ENCODE measurements at regions not wholly inside any gene's neighbourhood (a gene's known extent, or its start where the extent isn't known, plus 50 kb on each side); places are given as distances from the start of the nearest gene placed in this dataset.
A peak's percentile ranks its signal among the peaks of the same experiment; 100 is the strongest.

GRCh38 chr2:145481334-145481922, 961.5 kb upstream of the ZEB2 start:
- H3K27ac Mint-ChIP-seq: no peak overlapping the region
- H3K36me3 Mint-ChIP-seq: no peaks in the 10 kb centered on the region
- no peaks in the 10 kb centered on the region for H3K4me1 Mint-ChIP-seq
- POLR2A ChIA-PET: no interaction called here
- peaks cover 10% of the 10 kb centered on the region for H3K27me3 Mint-ChIP-seq
- no peak for ATAC-seq (ENCODE audit: low read depth)
- peaks cover 1% of the 10 kb centered on the region for H3K9me3 Mint-ChIP-seq
- H3K4me3 Mint-ChIP-seq: no peak overlapping the region
- DNase-seq: no peak

DNA sequence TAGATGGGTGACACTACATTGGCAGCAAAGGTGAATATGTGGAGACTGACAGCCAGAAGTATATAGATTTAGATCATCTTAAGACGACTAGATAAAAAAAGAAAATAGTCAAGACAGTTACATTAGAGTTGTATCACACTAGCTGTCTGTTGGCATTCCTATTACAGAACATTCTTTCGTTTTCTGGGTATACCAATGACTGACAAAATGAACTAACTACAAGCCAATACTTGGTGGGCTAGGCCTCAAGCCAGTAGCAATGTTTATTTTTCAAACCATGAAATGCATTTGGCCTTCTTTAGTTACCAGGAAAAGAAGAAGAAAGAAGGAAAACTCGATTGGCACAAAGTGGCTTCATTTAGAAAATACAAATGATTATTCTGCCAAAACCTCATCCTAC, 944.9 kb upstream of the ZEB2 start:
- no peaks in the 10 kb centered on the region for H3K9me3 Mint-ChIP-seq

DNA sequence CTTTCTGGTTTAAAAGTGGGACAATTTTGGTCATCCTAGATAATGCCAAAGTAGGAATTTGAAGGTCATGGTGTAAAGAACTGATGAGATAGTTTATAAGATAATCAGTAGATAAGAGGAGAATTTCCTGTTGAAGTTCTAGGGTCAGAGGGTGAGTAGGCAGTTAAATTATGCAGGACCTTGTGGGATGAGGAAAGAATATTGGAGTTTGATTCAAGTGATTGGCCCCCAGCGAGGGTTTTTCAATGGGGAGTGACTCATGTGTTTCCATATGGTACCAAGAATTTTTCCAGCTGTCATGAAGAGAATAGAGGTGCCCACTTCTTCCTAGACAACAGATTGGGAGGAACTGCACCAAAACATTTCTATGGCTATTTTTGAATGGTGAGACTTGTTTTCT, 940.2 kb upstream of the ZEB2 start:
- no peaks in the 10 kb centered on the region for H3K4me1 Mint-ChIP-seq
- no peaks in the 10 kb centered on the region for H3K36me3 Mint-ChIP-seq
- H3K4me3 Mint-ChIP-seq: no peak overlapping the region
- POLR2A ChIA-PET: no interaction called here
- no peaks in the 10 kb centered on the region for H3K9me3 Mint-ChIP-seq
- peaks cover 7% of the 10 kb centered on the region for H3K27me3 Mint-ChIP-seq
- no peak overlapping the region for H3K27ac Mint-ChIP-seq
- DNase-seq (no peak), ATAC-seq (ENCODE audit: low read depth) (no peak)

More for the DNA sequence above, 944.9 kb upstream of the ZEB2 start:
- POLR2A ChIA-PET: no interaction called here
- no peak for ATAC-seq (ENCODE audit: low read depth)
- Mint-ChIP-seq H3K4me1 (no peaks in the 10 kb centered on the region), H3K4me3 (no peak overlapping the region), H3K36me3 (no peaks in the 10 kb centered on the region), H3K27ac (no peak overlapping the region), H3K27me3 (peaks cover 7% of the 10 kb centered on the region)
- no peak for DNase-seq

DNA sequence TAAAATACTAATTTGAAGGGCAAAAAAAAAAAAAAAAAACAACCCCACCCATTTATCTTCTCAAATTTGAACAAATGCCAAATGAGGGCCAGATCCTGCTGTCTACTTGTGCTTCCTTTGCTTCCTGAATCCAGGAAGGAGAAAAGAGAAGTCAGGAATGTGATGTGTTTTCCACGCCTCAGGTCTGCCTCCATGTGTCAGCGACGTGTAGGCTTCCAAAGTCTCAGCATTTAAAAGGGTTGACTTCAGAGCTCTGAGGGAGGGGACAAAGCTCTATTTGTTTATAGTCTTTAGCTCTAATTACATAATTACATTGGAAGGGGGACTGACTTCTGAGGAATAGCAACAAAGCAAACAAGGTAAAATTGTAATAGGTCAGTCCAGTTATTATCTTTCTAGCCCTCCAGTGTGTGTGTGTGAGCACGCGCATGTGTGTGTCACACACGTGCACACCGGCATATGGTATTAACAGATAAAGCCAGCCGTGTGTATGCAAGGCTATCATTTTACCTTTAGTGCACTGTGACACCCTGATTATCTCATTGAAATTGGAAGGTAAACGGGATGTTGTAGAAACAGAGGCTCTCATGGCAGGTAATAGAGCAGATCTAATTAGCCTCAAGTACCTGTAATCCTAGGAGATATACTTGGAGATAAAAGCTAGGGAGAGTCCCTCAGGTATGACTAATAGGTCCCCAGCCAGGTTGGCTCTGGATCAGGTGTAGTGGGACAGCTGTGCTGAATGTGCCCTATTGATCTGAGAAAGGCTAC, 911.4 kb upstream of the ZEB2 start:
- DNase-seq: no peak
- Mint-ChIP-seq H3K4me3 (no peak overlapping the region), H3K27ac (no peak overlapping the region), H3K36me3 (no peaks in the 10 kb centered on the region), H3K4me1 (no peaks in the 10 kb centered on the region), H3K27me3 (peaks cover 14% of the 10 kb centered on the region), H3K9me3 (peaks cover 2% of the 10 kb centered on the region)
- no peak for ATAC-seq (ENCODE audit: low read depth)
- POLR2A ChIA-PET: no interaction called here

- ATAC-seq (ENCODE audit: low read depth) (no peak), DNase-seq (no peak)
- H3K36me3 Mint-ChIP-seq: no peaks in the 10 kb centered on the region
- H3K4me1 Mint-ChIP-seq: no peaks in the 10 kb centered on the region
- H3K27me3 Mint-ChIP-seq: peaks cover 32% of the 10 kb centered on the region
- no peak overlapping the region for H3K27ac Mint-ChIP-seq
- no peak overlapping the region for H3K4me3 Mint-ChIP-seq
- POLR2A ChIA-PET: interaction anchor here (0.7 kb wide), 1 partner anchor 12 kb away, joined by 3 read pairs; no protein-coding TSS in a partner anchor
- peaks cover 11% of the 10 kb centered on the region for H3K9me3 Mint-ChIP-seq
These were observed 903.9 kb upstream of the ZEB2 start for GRCh38 chr2:145423809-145424208.

DNA sequence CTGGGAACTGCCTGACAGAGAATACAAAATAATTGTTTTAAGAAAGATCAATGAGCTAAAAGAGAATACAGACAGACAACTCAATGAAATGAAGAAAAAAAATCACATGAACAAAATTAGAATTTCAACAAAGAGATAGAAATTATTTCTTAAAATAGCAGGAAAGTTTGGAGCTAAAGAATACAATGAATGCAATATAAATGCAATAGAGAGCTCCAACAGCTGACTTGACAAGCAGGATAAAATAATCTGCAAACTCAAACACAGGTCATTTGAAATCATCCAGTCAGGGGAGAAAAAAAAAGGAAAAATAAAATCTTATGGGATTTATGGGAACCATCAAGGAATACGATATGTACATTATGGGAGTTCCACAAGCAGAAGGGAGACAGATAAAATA, 902.7 kb upstream of the ZEB2 start:
- POLR2A ChIA-PET: no interaction called here
- H3K27ac Mint-ChIP-seq: no peak overlapping the region

DNA sequence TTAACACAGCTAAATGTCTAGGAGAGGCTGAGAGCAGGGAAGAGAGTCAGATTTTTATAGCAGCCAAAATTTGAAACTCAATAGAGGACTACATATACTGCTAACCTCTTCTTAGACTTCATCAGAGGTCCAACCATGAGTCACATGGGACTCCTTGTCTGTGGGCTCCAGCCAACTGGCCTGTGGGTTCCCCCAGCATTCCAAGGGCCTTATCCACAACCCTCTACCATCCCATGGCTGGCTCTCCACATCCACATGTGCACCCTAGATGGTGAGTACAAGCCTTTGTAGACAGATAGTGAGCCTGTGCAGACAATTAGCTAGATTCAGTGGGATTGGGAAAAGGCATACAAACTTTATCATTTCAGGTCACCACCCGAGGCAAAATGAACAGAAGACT, 901.9 kb upstream of the ZEB2 start:
- Mint-ChIP-seq H3K36me3 (no peaks in the 10 kb centered on the region), H3K27me3 (peaks cover 38% of the 10 kb centered on the region), H3K4me3 (no peak overlapping the region), H3K9me3 (peaks cover 11% of the 10 kb centered on the region), H3K4me1 (no peaks in the 10 kb centered on the region), H3K27ac (no peak overlapping the region)
- ATAC-seq (ENCODE audit: low read depth) (no peak), DNase-seq (no peak)
- POLR2A ChIA-PET: no interaction called here

More for the DNA sequence above, 902.7 kb upstream of the ZEB2 start:
- Mint-ChIP-seq H3K9me3 (peaks cover 11% of the 10 kb centered on the region), H3K27me3 (peaks cover 38% of the 10 kb centered on the region), H3K36me3 (no peaks in the 10 kb centered on the region), H3K4me1 (no peaks in the 10 kb centered on the region), H3K4me3 (no peak overlapping the region)
- no peak for ATAC-seq (ENCODE audit: low read depth)
- no peak for DNase-seq

DNA sequence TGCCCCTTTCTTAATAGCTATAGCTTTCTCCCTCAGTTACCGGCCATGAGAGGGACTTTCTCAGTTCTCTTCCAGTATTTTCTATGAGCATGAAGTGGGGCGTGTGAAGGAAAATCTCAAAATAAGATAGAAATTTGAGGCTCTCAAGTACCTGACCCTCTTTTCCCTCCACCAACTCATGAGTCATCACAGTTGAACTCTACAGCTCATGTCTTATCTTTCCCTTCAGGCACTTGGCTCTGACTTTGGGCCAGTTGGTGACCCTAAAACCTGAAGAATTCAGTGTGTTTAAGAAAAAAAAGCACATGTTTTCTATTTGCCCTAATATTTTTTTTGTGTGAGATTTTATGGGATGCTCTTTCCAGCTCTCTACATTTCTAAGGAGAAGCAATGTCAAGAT, 896.7 kb upstream of the ZEB2 start:
- Mint-ChIP-seq H3K4me3 (no peak overlapping the region), H3K4me1 (peaks cover 15% of the 10 kb centered on the region), H3K27me3 (peaks cover 52% of the 10 kb centered on the region), H3K9me3 (peaks cover 31% of the 10 kb centered on the region), H3K27ac (no peak overlapping the region), H3K36me3 (peaks cover 25% of the 10 kb centered on the region)
- DNase-seq: no peak
- ATAC-seq (ENCODE audit: low read depth): no peak
- POLR2A ChIA-PET: no interaction called here

DNA sequence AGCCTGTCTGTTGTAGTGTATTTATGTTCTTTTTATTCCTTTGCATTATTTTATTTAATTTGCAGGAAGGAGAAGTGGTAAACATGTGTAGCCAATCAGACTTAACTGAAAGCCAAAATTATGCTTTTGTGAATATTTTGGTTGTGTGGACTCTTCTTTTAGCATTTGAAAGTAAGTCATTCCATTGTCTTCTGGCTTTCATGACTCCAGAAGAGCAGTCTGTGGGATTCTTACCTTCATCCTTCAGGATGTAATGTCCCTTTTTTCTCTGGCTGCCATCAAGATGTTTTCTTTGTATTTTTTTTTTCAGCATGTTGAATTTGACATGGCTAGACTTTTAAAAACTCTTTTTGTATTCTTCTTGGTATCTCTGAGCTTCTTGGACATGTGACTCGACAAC, 895.2 kb upstream of the ZEB2 start:
- Mint-ChIP-seq H3K27ac (no peak overlapping the region), H3K4me3 (no peak overlapping the region), H3K4me1 (peaks cover 28% of the 10 kb centered on the region), H3K36me3 (peaks cover 29% of the 10 kb centered on the region), H3K27me3 (peaks cover 58% of the 10 kb centered on the region), H3K9me3 (peaks cover 25% of the 10 kb centered on the region)
- POLR2A ChIA-PET: no interaction called here
- ATAC-seq (ENCODE audit: low read depth) (no peak), DNase-seq (no peak)

GRCh38 chr2:145413261-145414030, 893.5 kb upstream of the ZEB2 start:
- peaks cover 54% of the 10 kb centered on the region for H3K27me3 Mint-ChIP-seq
- POLR2A ChIA-PET: no interaction called here
- peaks cover 23% of the 10 kb centered on the region for H3K9me3 Mint-ChIP-seq

DNA sequence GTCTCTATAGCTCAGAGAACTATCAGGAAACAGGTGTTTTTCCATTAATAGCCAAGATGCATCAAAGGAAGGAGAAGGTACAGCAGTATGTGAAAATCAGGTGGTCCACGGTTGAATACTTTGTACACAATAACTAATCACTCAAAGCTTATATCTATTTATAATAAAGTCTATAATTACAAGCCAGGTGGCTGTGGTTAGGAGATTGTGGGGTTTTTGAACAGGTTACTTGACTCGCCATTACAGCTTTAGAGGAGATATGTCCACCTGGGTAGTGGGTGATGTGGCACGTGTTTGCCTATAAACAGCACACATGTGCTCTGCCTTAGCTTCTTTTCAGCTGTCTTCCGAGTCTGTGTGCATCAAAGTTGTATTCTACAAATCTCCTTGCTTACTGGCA, 892.2 kb upstream of the ZEB2 start:
- Mint-ChIP-seq H3K27ac (peak overlapping the region; percentile 38), H3K9me3 (peaks cover 23% of the 10 kb centered on the region), H3K4me1 (peaks cover 30% of the 10 kb centered on the region), H3K4me3 (peak overlapping the region; percentile 60), H3K36me3 (peaks cover 32% of the 10 kb centered on the region), H3K27me3 (peaks cover 49% of the 10 kb centered on the region)
- POLR2A ChIA-PET: interaction anchor here (0.9 kb wide), 1 partner anchor 153 kb away, joined by 4 read pairs; no protein-coding TSS in a partner anchor
- no peak for ATAC-seq (ENCODE audit: low read depth)
- no peak for DNase-seq

More at GRCh38 chr2:145413261-145414030, 893.5 kb upstream of the ZEB2 start:
- Mint-ChIP-seq H3K4me3 (no peak overlapping the region), H3K27ac (no peak overlapping the region), H3K36me3 (peaks cover 32% of the 10 kb centered on the region), H3K4me1 (peaks cover 30% of the 10 kb centered on the region)
- no peak for DNase-seq
- ATAC-seq (ENCODE audit: low read depth): no peak

DNA sequence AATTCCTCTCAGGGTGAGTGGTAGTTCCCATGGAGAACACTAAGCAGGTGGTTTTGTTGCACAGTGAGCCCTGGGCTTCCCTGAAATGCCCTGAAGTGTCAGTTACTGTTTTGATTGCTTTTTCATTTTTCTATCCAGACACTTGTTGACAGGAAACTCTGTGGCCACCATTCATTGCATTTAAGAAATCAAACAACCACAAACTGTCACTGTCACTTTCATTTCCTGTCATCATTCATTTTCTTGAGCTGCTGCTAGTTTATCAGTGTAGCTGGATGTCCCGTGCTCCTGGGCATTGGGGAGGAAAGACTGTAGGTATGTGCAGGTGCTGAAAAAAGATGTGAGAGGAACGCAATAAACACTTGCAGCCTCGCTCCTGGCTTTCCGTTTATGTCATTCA, 891.6 kb upstream of the ZEB2 start:
- Mint-ChIP-seq H3K27me3 (peaks cover 49% of the 10 kb centered on the region), H3K4me3 (peak overlapping the region; percentile 60), H3K4me1 (peaks cover 30% of the 10 kb centered on the region), H3K27ac (peak overlapping the region; percentile 66), H3K36me3 (peaks cover 32% of the 10 kb centered on the region), H3K9me3 (peaks cover 23% of the 10 kb centered on the region)
- DNase-seq (peak; percentile 34), ATAC-seq (ENCODE audit: low read depth) (peak; percentile 94)
- POLR2A ChIA-PET: interaction anchor here (0.9 kb wide), 1 partner anchor 153 kb away, joined by 4 read pairs; no protein-coding TSS in a partner anchor

GRCh38 chr2:145410086-145410485, 890.2 kb upstream of the ZEB2 start:
- Mint-ChIP-seq H3K27ac (peak overlapping the region; percentile 30), H3K27me3 (peaks cover 46% of the 10 kb centered on the region), H3K9me3 (peaks cover 14% of the 10 kb centered on the region), H3K4me3 (no peak overlapping the region), H3K36me3 (peaks cover 20% of the 10 kb centered on the region), H3K4me1 (peaks cover 26% of the 10 kb centered on the region)
- no peak for DNase-seq
- POLR2A ChIA-PET: no interaction called here
- ATAC-seq (ENCODE audit: low read depth): no peak

Data from activated naive CD8-positive, alpha-beta T cell treated with anti-CD3 and anti-CD28 coated beads, Interleukin-2, amount 10 ng/mL, durations not matched to agents 7 days and 5 days (primary cell).